ENCODE measurements at regions not wholly inside any gene's neighbourhood (a gene's known extent, or its start where the extent isn't known, plus 50 kb on each side); places are given as distances from the start of the nearest gene placed in this dataset.
"Not testable (repeated sequence)": the region's sequence is repeated elsewhere in the genome, so short reads cannot be mapped to it uniquely, and the experiment has no call there.

DNA sequence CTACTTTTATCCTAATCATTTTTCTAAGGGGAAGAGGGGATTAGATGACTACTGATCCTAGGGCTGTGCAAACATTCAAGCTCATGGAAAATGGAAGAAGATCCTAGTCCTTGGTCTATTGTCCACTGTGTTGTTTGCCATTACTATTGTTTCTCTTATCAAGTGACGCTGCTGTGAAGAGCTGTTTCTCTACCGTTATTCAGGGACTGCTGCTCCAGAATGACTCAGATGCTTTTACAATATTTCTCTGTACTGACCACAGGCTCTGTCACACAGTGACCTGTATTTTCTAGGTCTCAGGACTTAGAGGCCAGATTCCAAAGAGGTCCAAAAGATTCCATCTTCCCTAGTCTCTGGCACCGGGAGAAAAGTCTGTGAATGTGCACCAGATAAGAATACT, 159.5 kb upstream of the CHD1 start:
- no peak for DNase-seq (ENCODE audit: low spot score)
- ATAC-seq, result no peak

DNA sequence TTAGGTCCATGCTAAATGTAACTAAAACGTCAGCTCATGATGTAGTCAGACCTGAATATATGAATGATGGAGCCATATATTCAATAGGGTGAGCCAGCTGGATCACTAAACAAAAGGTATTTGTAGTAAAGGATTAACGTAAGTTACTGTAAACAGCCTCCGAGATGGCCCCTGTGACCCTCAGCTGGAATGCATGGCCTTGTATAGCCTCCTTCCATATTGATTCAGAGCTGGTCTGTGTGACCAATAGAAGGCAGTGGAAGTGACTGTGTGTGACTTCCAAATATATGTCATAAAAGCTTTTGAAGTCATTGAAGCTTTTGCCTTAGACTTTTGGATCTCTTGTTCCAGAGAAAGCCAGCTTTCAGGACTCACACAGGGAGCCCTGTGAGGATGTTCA, 154.4 kb upstream of the CHD1 start:
- DNase-seq (ENCODE audit: low spot score) (no peak), ATAC-seq (no peak)

DNA sequence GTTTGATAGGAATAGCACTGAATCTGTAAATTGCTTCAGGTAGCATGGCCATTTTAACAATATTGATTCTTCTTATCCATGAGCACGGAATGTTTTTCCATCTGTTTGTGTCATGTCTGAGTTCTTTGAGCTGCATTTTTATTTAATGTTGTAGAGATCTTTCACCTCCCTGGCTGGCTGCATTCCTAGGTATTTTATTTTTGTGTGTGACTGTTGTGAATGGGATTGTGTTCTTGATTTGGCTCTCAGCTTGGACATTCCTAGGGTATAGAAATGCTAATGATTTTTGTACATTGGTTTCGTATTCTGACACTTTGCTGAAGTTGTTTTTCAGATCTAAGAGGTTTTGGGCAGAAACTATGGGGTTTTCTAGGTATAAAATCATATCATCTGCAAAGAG, 152.9 kb upstream of the CHD1 start:
- ATAC-seq (no peak), DNase-seq (ENCODE audit: low spot score) (no peak)

DNA sequence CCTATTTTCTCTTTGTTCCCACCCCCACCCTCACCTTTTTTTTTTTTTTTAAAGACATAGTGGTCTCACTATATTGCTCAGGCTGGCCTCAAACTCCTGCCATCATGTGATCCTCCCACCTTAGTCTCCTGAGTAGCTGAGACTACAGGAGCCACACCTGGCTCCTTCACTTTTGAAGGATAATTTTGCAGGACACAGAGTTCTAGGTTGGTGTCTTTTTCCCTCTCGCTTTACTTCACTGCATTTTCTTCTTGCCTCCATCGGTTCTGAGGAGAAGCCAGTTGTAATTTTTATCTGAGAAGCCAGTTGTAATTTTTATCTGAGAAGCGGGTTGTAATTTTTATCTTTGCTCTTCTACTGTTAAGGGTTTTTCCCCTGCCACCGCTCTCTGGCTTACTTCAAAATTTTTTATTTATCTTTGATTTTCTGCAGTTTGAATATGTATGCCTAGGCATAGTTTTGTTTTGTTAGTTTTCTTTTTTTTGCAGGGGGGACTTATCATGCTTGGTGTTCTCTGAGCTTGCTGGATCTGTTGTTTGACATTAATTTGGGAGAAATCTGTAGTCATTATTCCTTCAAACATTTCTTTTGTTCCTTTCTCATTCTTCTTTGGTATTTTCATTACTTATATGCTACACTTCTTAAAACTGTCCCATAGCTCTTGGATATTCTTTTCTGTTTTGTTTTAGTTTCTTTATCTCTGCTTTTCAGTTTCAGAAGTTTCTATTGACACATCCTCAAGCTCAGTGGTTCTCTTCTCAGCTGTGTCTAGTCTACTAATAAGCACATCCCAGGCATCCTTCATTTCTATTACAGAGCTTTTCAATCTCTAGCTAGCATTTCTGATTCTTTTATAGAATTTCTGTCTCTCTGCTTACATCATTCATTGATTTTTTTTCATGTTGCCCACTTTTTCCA, 148.2 kb upstream of the CHD1 start:
- no peak for DNase-seq (ENCODE audit: low spot score)
- no peak for ATAC-seq

DNA sequence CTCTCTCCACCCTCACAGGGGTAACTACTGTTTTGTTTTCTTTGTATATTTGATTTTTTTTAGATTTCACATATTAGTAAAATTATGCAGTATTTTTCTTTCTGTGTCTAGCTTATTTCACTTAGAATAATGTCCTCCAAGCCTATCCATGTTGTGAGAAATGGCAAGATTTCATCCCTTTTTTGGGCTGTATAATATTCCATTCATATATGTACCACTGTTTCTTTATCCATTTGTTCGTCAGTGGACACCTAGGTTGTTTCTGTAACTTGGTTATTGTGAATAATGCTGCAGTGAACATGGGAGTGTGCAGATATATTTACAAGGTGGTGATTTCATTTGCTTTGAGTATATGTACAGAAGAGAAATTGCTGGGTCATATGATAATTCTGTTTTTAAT, 144.0 kb upstream of the CHD1 start:
- DNase-seq (ENCODE audit: low spot score), result no peak
- ATAC-seq, result no peak

DNA sequence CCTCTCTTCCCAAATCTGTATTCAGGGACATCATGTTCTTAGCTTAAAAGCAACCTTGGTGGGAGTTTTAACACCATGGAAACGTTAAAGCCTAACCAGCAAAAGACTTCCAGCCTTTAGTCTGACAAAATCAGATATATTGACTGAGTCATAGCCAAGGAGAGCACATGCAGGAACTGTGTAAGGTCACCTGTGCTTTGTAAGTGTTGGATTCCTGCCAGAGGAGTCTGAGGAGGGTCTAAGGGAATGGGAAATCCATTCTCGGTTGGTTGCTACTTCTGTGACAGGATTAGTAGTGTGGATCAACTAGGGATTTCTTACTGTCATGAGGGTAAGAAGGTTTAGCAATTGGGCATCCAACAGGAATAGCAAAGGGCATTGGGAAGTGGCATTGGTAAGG, 142.0 kb upstream of the CHD1 start:
- DNase-seq (ENCODE audit: low spot score) (no peak), ATAC-seq (no peak)

DNA sequence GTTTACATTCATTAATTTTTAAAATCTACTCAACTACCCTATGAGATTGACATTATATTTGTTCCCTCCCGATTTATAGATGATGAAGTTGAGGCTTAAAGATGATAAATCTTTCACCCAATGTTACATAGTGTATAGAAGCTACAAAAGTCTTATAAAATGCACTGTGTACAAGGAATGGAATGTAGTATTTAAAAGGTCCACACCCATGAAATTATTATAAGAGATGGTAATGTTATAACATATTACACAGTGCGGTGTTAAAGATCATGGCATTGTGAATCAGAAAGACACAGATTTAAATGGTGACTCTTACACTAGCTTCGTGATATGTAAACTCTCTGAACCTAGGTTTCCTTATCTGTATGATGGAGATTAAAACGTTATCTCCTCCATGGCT, 141.6 kb upstream of the CHD1 start:
- no peak for ATAC-seq
- DNase-seq (ENCODE audit: low spot score), result no peak

DNA sequence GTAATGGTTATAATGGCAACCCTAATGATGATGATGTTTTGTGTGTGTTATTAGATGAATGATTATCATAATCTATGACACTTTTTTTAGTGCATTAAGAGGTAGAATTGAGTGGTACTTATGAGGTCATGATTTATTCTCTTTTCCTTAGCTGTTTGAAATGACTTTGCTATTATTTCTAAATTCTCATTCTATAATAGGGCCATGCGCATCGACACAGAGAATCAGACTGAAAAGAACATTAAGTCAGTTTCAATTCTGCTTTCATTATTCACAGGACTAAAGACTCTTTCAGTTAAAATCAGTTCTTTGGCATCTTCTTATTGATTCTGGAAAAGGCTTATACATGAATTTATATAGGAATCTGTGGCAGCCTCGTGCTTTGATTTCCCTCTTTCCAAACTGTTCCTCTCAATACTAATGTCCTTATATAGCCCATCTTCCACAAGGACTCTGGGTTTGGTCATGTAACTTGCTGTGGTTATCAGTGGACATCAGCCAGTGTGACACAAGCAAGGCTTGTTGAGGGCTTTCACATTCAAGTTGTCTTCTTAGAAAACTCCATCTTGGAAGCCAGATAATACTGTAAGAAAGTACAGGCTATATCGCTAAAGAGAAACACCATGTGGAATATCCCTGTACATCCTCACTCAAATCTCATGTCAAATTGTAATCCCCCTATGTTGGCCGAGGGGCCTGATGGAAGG, 140.3 kb upstream of the CHD1 start:
- no peak for ATAC-seq

DNA sequence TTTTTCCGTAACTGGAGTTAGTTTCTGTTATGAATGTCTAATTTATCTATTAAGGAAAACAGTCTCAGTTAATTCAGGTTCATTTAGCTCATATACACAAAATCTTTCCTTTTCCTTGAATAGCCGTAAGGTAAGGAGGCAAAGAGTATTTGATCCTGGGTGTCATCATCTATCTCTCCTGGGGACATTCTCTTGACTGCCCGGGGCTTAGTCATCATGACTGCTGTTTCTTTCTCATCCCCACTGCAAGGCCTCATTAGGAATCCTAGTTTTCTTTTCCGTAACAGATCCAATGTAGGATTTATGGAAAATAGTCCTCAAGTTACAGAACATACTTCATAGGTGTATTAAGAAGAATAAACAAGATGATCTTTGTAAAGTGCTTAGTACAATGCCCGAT, 134.9 kb upstream of the CHD1 start:
- DNase-seq (ENCODE audit: low spot score) (no peak), ATAC-seq (no peak)

More for the DNA sequence above, 140.3 kb upstream of the CHD1 start:
- no peak for DNase-seq (ENCODE audit: low spot score)

DNA sequence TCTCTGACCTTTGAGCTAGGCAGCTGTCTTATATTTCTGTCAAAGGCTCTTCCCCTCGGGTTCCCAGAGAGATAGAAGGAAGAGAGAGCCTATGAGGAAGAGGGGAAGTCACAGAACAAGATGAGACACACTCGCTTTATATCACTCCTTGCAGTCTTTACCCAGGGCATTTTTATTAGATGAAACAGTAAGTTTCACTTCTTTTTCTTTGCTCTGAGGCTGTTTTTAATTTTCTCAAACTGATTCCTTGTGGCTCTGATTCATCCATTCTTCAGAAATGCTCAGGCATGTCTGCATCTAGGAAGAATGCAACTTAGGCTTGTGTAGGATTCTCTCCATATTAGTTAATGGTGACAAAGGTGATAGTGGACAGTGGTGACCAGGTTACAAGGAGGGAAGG, 132.9 kb upstream of the CHD1 start:
- ATAC-seq (no peak), DNase-seq (ENCODE audit: low spot score) (no peak)

DNA sequence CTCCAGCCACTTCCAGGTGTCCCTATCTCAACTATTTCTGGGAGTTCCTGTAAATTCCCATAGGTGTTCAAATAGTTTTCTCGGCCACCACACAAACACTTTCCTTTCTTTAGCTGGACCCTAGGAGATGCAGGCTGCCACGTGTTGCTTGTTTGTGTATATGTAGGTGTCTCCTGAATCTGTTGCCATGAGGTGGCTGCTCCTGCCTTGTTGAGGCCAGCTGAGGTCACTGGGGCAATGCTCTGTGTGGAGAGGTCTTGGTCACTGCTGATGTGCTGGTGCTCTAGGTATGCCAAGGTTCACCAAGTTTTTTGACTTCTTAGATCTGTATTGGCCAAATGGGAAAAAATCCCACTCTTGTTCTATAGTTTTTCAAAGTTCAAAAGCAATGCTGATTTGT, 132.5 kb upstream of the CHD1 start:
- ATAC-seq, result no peak
- no peak for DNase-seq (ENCODE audit: low spot score)

DNA sequence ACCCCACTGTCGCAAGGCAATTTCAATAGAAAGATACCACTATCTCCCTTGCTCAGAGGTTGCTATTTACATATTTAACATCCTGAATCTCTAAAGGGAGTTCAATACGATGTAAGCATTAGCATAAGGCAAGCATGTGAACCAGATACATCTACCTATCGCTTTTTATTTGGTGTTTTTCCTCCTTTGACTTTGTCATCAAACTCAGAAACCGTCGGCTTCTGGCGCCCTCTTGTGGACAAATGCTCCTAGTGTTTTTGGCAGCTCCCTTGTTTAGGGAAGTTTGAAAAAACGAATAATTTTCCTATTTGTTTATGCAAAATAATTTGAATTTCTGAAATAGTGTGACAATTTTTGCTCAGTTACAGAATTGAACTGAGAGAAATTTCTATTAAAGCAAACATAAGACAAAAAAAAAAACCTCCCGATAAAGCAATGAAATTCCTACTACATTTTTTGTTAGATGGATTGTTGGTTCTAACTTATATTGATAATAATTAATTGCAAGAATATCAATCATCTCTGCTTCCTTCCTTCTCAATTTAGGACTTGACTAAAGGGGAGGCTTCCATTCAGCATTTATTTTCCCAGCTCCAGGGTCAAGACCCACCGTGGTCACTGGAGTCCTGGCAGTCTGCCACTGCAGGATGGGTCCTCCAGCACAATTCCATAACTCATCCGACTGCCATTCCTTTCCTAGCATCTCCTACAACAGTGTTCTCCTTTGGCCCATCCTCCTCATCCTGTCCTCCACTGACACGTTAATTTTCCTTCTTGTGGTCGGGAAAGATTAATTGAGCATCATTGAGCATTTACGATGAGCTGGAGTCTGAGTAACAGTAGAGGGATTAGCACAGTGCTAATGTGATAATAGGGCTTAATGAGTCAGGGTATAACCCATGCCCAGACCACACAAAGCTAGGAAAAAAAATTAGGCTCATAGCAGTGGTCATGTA, 131.8 kb upstream of the CHD1 start:
- DNase-seq (ENCODE audit: low spot score), result peak; percentile 72
- peak; percentile 92 for ATAC-seq

DNA sequence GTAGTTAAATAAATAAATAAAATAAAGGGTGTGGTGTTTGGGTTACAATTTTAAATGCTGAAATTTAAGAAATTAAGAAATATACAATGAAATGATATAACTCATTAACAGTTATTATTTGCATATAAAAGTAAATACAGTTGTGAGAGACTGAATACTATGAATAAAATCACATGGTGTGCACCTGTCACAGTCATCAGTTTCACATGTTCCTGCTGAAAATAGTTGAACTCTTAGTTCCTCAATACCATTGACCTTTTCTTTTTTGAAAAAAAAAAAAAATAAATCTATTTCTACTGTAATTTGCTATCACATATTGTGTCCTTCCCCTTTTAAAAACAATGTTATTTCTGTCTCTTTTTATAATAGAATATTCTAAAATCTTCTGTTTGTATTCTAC, 130.9 kb upstream of the CHD1 start:
- DNase-seq (ENCODE audit: low spot score) (no peak), ATAC-seq (no peak)

DNA sequence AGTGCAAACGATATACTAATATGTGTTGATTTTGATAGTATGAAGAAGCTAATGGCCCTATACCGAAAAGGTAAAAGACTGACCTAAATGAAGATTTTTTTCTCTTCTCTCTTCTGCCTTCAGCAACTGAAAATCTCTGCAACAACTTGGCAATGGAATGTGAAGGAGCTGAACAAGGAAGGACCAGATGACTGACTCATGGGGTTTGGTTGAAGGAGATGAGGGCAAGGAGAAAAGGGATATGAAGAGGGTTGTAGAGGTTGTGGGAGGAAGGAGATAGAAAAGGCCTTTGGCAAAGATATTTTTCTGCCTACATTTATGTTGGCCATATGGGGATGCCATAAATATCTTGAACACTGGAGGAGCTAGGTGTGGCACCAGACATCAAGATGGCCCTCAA, 129.7 kb upstream of the CHD1 start:
- ATAC-seq, result no peak

DNA sequence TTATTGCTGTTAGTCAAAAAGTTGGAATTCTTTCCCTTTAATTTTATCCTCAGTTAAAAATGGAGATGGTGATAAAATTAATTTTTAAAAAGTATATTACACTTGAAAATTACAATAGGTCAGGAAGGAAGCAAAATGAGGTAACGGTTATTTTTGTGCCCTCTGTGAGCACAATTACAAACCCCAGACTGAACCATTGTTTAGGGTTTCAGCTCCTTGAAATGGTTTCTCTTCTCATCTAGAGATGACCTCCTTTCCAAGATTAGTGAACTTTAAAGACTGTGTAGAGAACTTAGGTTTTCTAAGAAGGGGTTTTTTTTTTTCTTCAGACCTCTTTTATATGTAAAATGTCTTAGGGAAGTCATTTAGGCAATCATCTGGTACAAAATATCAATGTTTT, 126.2 kb upstream of the CHD1 start:
- no peak for ATAC-seq
- no peak for DNase-seq (ENCODE audit: low spot score)

More for the DNA sequence above, 129.7 kb upstream of the CHD1 start:
- DNase-seq (ENCODE audit: low spot score), result no peak

DNA sequence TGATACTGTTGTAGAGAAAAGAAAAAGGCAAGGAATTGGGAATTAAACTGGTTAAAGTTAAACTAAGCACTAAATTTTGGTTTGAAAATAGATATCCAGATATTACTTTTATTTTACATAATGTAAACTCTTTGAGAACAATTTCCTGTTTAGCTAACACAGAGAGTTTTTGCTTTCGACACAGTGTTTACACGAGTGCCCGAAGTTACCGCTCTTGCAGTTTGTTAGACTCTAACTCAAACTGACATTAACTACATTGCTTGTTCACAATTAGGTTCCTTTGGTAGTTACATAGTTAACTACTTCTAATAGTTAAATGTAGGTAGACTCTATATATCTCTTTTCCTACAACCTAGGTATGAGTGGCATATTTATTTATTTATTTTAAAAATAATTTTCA, 117.1 kb upstream of the CHD1 start:
- DNase-seq (ENCODE audit: low spot score), result no peak
- ATAC-seq, result peak; percentile 78

DNA sequence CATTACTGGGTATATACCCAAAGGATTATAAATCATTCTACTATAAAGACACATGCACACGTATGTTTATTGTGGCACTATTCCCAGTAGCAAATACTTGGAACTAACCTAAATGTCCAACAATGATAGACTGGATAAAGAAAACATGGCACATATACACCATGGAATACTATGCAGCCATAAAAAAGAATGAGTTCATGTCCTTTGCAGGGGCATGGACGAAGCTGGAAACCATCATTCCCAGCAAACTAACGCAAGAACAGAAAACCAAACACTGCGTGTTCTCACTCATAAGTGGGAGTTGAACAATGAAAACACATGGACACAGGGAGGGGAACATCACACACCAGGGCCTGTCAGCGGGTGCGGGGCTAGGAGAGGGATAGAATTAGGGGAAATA, 114.5 kb upstream of the CHD1 start:
- not testable (repeated sequence) for DNase-seq (ENCODE audit: low spot score); ATAC-seq

DNA sequence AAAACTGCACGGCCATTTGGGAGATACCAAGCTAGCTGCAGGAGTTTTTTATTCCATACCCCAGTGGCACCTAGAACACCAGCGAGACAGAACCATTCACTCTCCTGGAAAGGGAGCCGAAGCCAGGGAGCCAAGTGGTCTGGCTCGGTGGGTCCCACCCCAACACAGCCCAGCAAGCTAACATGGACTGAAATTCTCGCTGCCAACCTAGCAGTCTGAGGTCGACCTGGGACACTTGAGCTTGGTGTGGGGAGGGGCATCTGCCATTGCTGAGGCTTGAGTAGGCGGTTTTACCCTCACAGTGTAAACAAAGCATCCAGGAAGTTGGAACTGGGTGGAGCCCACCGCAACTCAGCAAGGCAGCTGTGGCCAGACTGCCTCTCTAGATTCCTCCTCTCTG, 108.9 kb upstream of the CHD1 start:
- no peak for DNase-seq (ENCODE audit: low spot score)

DNA sequence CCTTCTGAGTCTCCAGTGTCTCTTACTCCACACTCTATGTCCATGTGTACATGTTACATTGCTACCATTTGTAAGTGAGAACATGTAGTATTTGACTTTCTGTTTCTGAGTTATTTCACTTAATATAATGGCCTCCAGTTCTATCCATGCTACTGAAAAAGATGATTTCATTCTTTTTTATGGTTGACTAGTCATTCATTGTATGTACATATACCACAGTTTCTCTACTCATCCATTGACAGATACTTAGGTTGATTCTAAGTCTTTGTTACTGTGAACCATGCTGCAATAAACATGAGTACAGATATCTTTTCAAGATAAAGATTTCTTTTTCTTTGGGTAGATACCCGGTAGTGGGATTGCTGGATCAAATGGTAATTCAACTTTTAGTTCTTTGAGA, 107.1 kb upstream of the CHD1 start:
- DNase-seq (ENCODE audit: low spot score), result no peak
- ATAC-seq, result no peak

More for the DNA sequence above, 108.9 kb upstream of the CHD1 start:
- ATAC-seq, result no peak

DNA sequence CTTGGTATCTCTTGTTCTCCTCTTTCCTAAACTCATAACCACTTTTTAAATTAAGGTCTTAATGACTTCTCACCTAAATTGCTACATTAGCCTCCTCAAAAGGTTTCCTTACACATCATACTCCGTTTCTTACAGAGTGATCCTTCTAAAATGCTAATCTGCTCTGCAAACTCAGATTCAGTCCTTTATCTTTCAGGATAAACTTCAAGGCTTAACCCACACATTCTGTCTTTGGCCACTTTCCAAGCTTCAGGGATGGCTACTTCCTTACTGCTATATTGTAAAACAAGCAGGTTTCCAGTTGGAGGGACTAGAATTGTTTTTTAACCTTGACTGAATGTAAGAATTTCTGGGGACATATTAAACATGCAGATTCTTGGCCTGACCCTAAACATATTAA, 105.5 kb upstream of the CHD1 start:
- DNase-seq (ENCODE audit: low spot score), result no peak

More for the DNA sequence above, 105.5 kb upstream of the CHD1 start:
- no peak for ATAC-seq
